SH-SY5Y (cell line): ENCODE measurements at regions not wholly inside any gene's neighbourhood (a gene's known extent, or its start where the extent isn't known, plus 50 kb on each side); places are given as distances from the start of the nearest gene placed in this dataset.

Experiments used
- GATA2 ChIP-seq: IDR thresholded peaks from 2 replicates; pipeline ENCODE4 v1.6.1; 2011; ENCODE audit warnings: mild to moderate bottlenecking, low read depth, low read length
- GATA3 ChIP-seq: IDR thresholded peaks from 2 replicates; pipeline ENCODE4 v1.6.1; 2011; ENCODE audit warnings: low read depth, mild to moderate bottlenecking, low read length, moderate library complexity

GRCh38 chr2:66275984-66276383 is 158.9 kb upstream of the MEIS1 start:
- TF ChIP-seq GATA2 (no peak), GATA3 (no peak)

- no peak for TF ChIP-seq GATA3
- TF ChIP-seq GATA2: no peak
Measured at GRCh38 chr2:66273933-66274490, 160.9 kb upstream of the MEIS1 start.

- no peak for TF ChIP-seq GATA3
- no peak for TF ChIP-seq GATA2
Measured at GRCh38 chr2:66272751-66273150, 162.2 kb upstream of the MEIS1 start.

GRCh38 chr2:66271777-66272176 is 163.1 kb upstream of the MEIS1 start:
- TF ChIP-seq GATA3: no peak
- no peak for TF ChIP-seq GATA2

GRCh38 chr2:66270247-66270646 is 164.7 kb upstream of the MEIS1 start:
- TF ChIP-seq GATA3: no peak
- no peak for TF ChIP-seq GATA2

- TF ChIP-seq GATA2 (no peak), GATA3 (no peak)
Measured at GRCh38 chr2:66269166-66269565, 165.8 kb upstream of the MEIS1 start.

GRCh38 chr2:66268756-66269155 is 166.2 kb upstream of the MEIS1 start:
- TF ChIP-seq GATA3 (no peak), GATA2 (no peak)

- TF ChIP-seq GATA2 (no peak), GATA3 (no peak)
Measured at GRCh38 chr2:66264354-66264753, 170.6 kb upstream of the MEIS1 start.

GRCh38 chr2:66255867-66256266 is 179.1 kb upstream of the MEIS1 start:
- TF ChIP-seq GATA2 (no peak), GATA3 (no peak)

- TF ChIP-seq GATA2: no peak
Measured at GRCh38 chr2:66255136-66255535, 179.8 kb upstream of the MEIS1 start.

- TF ChIP-seq GATA2 (no peak), GATA3 (no peak)
Measured at GRCh38 chr2:66253066-66253465, 181.9 kb upstream of the MEIS1 start.

- TF ChIP-seq GATA3 (no peak), GATA2 (no peak)
Measured at GRCh38 chr2:66252109-66252508, 182.8 kb upstream of the MEIS1 start.

- TF ChIP-seq GATA3 (no peak), GATA2 (no peak)
Measured at GRCh38 chr2:66251573-66251972, 183.4 kb upstream of the MEIS1 start.

- TF ChIP-seq GATA3 (no peak), GATA2 (no peak)
Measured at GRCh38 chr2:66242099-66242789, 192.7 kb upstream of the MEIS1 start.

GRCh38 chr2:66240286-66240685 is 194.6 kb upstream of the MEIS1 start:
- TF ChIP-seq GATA2 (no peak), GATA3 (no peak)
